GM19397 (cell line): ENCODE measurements at regions not wholly inside any gene's neighbourhood (a gene's known extent, or its start where the extent isn't known, plus 50 kb on each side); places are given as distances from the start of the nearest gene placed in this dataset.
"Not testable (repeated sequence)": the region's sequence is repeated elsewhere in the genome, so short reads cannot be mapped to it uniquely, and the experiment has no call there.

Experiments
- ATAC-seq: cut with Tn5 transposase; IDR thresholded peaks from one replicate; pipeline ENCODE4 v1.9.1; 2021; ENCODE audit warnings: mild to moderate bottlenecking, moderate library complexity; ENCODE audit not compliant: unreplicated experiment

DNA sequence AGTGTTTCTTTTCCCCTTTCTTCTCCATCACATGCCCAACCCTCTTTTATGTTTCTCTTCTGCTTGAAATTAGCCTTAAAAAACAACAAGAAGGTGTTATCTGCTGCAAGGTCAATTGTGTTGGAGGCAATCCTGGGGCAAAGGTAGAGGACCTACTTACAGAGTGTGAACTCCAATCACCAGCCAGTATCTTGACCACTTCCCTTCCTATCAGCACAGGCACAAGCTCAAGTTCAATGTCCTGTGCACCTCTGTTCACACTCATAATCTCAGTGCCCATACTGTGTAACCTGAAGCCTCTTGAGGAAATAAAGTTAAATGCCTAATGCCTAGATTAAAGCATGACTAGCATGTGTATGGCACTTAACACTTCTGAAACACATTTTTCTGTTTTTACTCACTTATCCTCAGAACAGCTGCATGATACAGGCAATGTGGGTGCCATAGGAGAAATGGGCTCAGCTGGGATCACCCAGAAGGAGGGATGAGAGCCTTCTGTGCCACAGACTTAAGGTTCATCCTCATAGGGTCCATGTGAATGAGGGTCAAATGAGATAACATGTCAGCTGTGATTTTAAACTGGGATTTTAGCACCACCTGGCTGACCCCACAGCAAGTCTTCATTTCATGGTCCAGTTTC lies 701.5 kb downstream of the BCL11A start:
- no peak for ATAC-seq

DNA sequence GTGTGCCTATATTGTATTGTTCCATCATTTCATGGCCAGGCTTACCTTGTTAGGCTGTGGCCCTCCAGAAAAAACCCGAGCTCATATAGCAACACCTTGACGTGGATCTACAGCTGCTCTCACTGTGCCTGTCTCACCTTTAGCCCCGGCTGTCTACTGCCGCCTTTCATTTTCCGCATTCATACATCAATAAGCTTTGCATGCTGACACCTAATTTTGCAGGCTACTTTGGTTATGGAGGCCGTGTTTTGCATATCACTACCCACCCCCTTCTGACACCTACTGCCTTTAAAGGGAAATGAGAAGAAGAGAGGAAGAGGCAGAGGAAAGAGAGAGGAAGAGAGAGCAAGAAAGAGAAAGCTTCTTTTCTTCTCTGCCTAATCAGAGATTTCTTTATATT lies 702.9 kb downstream of the BCL11A start:
- no peak for ATAC-seq

DNA sequence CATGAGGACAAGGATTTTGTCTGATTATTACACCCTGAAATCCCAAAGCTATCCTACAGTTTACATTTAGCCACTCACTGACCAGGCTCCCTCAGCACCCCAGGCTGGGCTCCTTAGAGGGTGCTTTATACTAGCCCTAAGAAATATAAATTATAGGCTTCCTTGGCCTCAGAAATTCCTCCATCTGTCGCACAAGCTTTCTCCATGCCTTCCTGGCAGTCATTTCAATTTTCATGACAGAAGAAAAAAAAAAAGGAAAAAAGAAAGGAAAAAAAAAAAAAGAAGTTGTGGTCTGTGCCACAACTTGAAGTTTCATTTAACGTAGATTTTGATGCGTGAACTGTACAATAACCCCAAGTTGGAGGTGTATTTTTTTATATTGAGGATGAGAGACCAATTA lies 719.5 kb downstream of the BCL11A start:
- ATAC-seq, result no peak

DNA sequence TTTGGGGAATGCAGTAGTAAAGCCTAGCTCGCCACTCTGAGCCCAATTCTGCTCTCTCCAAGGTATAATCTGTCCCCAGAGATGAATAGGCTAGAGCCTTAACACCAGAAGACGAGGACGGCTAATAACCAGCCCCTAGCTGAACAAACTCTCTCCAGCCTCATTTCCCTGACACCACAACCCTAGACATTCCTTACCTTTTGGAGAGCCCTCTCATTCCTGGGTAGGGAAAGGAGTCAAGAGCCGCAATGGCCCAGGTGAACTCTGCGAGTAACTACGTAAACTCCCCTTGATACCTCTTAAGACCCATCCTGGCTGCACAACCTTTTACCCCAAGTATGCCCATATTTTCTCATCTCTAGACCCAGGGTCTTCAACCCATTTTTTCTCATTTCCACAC lies 722.9 kb downstream of the BCL11A start:
- ATAC-seq, result no peak

DNA sequence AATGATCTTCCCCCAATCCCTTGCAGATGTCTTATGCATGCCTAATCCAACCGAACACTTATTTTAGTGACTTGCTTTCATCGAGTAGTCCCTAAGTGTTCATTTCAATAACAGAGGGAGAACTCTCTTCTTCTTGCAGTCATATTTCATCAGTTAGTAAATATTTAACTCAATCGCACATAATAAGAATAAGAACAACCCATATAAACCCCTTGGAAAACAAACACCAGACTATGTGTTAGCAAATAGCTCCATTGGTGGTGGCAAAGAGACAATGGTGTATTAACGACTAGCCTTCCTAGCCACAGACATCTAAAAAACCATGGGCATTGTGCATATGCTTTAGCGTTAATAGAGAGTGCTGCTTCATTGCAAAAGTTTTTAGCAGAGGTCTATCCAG lies 725.8 kb downstream of the BCL11A start:
- no peak for ATAC-seq

DNA sequence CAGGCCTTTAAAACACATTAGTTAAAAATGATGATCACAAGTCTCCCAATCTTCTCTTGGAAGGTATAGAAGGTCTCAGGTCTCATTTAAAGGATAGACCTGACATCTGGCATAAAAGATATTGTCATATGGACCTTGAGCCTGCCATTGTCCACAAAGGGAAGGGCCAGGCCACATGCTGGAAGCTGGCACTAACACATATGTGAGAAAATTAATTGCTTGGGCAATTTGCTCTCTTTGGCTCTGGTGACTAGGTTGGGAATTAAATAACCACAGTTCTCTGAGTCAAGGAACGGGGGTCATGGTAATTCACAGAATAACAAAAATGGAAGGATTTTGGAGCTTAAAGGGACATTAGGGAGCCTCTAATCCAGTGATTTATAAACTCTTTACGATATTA lies 727.3 kb downstream of the BCL11A start:
- no peak for ATAC-seq

DNA sequence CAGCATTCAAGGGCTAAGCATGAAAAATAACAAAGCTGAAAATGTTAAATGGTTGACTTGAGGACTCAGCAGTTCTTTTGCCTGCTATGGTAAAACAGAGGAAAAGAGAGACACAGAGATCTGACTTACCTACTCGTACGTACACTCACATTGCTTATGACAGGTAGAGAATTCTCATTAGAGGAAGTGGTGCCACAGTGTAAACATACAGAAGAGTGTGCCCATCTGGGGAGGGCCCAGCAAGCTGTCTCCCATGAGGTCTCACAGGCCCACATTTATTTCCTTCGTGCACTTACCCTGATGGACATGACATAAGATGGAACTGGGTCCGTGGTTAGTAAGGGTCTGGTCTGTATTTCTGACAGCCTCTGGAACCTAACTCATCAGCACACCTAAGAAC lies 729.1 kb downstream of the BCL11A start:
- ATAC-seq, result no peak

DNA sequence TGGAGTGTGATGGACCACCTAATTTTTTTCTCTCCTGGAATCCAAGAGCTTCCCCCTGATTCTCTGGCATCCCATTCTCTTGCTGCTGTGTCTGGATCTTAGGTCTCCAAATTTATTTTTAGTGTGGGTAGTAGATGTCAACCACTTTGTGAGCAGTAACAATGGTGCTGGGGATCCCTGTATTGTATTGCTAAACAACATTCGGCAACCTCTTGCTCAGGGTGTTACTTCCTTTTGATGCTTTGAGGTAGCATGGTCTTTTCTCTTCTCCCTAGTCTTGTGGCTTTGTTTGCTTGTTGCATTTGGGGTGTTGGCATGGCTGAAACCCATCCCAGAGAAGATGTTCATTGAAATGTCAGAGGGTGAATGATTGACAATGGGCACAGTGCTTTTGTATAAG lies 737.4 kb downstream of the BCL11A start:
- ATAC-seq, result no peak

DNA sequence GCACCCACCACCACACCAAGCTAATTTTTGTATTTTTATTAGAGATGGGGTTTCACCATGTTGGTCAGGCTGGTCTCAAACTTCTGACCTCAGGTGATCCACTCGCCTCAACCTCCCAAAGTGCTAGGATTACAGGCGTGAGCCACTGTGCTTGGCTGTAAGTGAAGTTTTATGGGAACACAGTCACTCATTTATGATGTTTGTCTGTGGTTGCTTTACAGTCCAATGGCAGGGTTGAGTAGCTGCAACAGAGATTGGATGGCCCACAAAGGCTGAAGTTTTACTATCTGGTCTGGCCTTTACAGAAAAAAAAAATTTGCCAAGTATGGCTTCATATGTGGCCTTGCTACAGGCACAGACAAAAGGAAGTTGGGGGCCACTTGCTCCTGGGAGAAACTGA lies 743.2 kb downstream of the BCL11A start:
- not testable (repeated sequence) for ATAC-seq

DNA sequence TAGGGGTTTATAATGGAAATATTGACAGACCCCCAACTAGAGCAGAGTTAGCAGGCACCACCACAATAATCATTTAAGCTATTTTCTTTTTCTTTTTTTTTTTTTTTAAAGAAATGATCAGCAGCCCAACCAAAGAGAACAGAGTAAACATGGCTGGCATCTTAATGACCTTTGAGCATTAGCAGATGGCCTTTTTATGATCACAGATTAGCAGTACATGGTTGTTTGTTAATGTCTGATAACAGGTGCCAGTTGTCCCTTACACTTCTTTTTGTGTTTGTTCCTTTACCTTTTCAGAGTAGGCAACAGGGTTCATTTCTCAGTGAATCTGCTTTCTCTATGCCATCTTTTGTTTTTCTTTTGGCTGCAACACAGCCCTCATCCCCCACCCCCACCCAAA lies 747.0 kb downstream of the BCL11A start:
- ATAC-seq, result no peak

DNA sequence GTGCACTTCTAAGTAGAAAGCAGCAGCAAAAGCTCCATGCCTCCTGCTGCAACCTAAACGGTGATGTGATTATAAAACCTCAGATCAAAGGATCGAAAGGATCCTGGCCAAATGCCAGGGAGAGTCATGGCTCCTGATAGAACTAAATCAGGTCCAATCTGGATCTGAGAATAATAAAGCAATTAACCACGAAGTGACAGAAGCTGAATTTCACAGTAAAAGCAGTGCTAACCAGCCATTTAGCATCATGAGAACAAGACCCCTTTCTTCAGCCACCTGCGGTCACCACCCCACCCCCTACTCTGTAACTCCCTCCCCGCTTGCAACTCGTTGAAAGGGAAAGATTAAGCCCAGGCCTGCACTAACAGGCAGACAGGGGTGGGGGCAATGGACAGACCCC lies 748.7 kb downstream of the BCL11A start:
- no peak for ATAC-seq

DNA sequence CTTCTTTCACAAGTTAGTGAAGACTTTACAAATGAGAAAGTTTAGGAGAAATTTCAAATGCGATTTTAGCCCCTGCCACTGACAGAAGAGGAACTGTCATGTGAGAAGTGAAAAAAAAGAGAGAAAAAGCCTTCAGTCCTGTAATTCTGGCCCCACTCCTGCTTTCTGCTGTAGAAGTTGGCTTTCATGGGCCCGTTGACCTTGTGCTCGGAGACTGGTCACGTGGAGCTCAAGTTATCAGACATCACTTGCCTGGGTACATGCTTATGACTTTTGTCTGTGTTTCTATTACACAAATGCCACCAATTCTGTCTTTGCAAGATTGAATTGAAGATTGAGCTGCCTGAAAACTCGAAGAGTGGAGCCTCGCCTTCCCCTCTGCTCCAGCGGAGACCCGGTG lies 749.9 kb downstream of the BCL11A start:
- ATAC-seq, result no peak

DNA sequence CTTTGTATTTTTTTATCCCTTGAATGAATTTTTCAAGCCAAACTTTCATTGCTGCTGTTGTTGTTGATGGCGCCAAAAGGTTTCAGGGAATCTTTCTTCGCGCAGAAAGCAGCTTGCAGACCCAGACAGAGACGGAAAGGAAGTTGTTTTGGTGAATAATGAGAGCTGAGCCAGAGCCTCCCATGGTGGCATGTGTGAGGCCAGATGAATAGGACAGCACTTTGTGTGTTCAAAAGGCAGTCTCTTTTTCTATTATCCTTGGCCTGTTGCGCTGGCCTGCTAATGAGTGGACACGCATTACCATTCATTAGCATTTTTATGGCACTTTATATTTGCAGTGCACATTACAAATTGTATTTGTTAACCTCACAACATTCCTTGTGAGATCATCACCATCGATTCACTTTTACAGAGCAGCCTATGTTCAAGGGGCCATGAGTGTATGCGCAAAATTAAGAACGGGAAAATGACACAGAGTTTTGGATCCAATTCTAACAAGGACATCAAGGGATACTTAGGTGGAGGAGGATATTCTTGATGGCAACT lies 754.7 kb downstream of the BCL11A start:
- no peak for ATAC-seq

DNA sequence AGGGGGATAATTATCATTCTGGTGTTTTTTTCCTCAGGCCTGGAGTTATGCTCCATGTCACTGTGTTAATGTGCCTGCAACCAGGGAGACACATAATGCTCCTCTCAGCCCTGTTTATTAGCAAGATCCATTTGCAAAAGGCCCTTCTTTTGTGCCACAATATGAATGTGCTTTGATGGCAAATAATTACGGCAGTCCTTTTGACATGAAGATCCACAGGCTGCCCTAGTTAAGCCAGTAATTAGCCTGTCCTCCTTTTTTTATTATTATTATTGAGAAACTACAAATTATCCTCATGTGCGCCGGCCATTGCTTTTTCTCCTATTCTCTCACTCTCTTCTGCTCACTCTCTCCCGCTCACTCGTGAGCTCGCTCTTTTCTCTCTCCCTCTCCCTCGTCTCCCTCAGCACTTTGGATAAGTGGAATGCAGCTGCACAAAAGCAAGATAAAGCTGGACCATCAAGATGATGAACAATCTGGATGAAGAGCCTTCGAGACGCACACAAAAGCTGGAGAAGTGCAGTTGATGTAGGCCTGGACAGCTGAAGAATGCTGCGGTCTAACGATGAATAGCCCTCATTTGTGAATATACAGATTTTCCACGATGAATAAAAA lies 762.3 kb downstream of the BCL11A start:
- ATAC-seq, result no peak

DNA sequence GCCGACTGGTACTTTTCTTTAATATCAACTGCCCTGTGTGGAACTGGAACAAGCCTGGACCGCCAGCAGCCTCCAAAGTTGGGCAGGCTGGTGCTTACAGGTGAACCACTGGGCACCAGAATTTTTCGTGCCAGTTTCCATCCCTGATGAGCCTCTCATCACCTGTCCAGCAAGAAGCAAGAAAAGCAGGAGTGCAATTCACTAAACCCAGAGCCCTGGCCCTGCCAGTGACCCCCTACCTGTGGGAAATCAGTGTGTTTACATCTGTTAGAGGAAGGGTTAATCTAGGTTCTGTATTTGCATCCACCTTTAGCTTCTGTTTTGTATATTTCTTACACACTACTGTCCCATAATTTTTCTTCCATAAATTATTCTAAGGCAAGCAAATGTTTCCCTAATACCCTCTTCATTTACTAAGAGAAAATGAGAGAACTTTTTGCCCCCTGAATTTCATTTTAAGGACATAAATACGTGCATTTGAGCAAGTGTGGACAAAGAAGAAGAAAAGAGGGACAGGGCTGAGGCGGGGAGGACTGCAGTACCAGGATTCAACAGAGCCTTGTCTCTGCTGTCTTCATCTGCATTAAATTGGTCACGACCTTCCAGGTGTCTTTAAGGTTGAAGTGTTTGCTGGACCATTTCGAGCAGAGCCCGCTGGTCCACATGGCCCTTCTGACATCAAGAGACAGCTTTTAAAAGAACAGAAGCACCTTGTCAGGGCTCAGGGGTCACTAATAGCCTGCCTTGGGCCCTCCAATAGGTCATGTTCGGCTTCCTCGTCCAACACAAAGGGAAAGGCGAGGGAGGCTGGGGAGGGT lies 763.1 kb downstream of the BCL11A start:
- no peak for ATAC-seq

DNA sequence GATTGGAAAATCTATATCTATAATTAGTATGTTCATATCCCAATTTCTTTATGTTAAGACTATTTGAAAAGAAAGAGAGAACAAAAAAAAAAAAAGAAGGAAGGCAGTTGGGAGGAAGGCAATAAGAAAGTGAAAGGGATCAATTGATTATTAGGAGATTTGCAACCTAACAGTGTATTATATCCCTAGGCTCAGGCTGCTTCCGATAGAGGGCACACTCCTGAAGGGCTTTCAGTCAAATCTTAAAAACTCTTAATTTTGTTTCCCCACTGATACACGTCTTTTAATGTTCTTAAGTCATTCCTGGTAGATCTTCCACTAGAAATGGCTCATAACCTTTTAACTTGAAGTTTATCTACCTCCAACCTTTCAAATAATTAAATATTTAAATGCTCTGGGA lies 763.9 kb downstream of the BCL11A start:
- ATAC-seq, result no peak

DNA sequence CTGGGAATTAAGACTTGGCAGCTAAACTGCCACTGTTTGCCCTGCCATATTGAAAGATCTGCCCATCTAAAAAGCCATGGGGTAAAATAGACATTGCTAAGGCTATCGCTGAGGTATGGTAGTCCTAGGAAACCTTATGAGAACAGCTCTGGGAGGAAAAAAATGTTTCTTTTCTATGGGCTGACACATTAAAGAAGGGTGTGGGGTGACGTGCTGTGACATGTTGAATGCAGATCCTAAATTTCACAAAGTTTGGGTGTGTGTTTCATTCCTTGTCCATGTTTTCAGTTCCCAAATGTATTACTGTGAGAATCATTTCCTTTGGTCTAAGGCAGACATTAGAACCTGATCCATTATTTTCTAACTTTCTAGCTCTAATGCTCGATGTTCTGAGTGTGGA lies 766.4 kb downstream of the BCL11A start:
- no peak for ATAC-seq

DNA sequence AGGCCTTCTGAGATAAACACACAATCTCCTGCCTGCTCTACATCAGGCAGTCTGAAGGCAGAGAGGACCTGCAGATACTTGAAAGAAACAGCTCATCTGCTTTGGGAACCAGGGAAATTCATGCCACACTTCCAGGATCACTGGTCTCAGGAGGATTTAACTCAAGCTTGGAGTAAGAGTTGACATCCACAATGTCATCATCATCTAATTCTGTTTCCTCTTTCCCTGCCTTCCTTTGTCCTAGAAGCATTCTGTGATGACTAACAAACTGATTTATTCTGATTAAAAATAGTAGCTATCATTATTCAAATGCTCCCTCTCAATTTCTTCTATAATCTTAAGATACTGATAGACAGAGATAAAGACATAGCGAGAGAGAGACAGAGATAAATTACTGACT lies 766.8 kb downstream of the BCL11A start:
- no peak for ATAC-seq

DNA sequence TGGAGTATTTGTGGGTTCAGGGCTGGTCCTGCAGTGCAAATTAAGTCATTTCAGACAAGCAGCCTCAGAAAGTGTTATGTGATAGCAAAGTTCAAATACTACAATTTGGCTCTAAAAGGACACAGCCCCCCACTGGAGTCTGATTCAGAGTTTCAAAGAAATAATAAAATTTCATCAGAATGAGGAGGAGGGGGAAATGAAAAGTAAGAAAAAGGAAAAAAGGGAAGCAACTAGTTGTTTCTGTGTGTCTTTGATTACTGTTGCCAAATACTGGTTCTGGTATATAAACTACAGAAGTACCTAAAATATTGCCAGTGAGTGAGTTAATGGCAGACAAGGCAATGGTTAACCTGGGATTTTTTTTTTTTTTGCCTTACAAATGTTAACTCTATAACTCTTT lies 773.9 kb downstream of the BCL11A start:
- no peak for ATAC-seq

DNA sequence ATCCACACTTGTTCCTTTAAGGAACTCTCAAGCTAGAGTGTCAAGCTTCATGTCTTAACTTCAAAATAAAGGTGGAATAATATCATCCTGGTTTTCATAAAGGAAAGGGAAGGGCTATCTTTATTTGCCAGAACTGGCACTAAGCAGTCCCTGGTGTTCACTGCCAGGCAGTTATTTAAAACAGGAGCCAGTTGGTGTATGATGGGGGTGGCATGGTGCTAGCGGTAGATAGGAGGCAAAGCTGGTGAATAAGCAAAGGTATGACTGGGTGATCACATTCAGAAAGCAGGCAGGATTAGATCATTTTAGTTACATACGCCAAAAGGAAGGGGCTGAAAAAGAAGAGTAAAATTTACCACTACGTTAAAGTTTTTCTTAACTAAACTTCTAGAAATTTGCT lies 776.3 kb downstream of the BCL11A start:
- no peak for ATAC-seq

DNA sequence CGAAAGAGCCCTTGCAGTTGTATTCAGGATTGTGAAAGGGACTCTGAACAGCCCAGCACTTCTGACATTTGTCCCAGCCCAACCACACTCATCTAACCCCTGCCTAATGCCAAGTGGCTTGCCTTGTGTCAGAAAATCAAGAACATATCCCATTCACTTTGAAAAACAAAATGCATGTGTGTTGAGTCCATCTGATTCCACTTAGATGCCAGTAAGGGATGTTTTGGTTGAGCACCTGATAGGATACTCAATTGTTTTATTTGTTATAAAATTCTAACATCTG lies 776.8 kb downstream of the BCL11A start:
- ATAC-seq, result no peak

DNA sequence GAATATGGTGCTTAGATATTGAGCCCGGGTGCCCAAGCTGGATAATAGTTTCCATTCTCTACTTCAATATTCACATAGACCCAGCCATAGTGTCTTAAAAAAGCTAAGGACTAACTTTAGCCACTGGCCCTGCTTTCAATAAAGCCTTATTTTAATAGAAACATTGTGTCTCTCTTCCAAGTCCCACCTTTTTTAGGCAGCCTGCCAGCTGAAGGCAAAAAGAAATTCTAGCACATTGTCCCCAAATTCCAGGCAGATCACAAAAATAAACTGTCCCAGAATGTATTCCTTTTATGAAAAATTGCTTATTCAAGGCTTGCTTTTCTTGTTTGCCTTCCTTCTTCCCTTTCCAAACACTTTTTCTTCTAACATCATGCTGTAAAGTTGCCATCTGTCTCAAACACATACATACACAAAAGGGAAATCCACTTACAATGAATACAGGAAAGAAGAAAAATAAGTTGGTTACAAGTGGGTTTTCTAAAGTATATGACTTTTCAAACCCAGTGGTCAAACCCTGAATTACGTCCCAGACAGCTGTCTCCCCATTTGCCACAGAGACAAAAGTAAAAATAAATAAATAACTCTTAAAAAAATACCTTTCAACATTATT lies 778.5 kb downstream of the BCL11A start:
- ATAC-seq, result no peak
